ENCODE measurements at regions not wholly inside any gene's neighbourhood (a gene's known extent, or its start where the extent isn't known, plus 50 kb on each side); places are given as distances from the start of the nearest gene placed in this dataset. TPM values are rescaled to one million over a fixed set of nuclear protein-coding genes. Genes with fewer than 3 reads are reported as not detected.

GRCh38 chr20:41671143-41671542, 53.0 kb upstream of the CHD6 start:
- H3K36me3 ChIP-seq (ENCODE audit: insufficient read depth, low read length): no peaks in the 10 kb centered on the region
- no peak for TF ChIP-seq CTCF (IDR thresholded peaks at IDR 0.05; ENCODE audit: extremely low read depth, low read depth, low read length)
- H3K27ac ChIP-seq (ENCODE audit: low read depth, low read length): no peak overlapping the region
- H4K20me1 ChIP-seq (ENCODE audit: insufficient read depth, low read length): no peaks in the 10 kb centered on the region
- H3K9me3 ChIP-seq (ENCODE audit: low read depth, low read length): no peaks in the 10 kb centered on the region
- no peaks in the 10 kb centered on the region for H3K79me2 ChIP-seq (ENCODE audit: insufficient read depth, low read length)
- no peak for DNase-seq (ENCODE audit: insufficient read length, low spot score, missing footprints)
- no peak overlapping the region for H3K4me3 ChIP-seq (ENCODE audit: insufficient read depth, low read length)
- no peak overlapping the region for H2AFZ ChIP-seq (ENCODE audit: low read length)
- H3K27me3 ChIP-seq (ENCODE audit: insufficient read depth, low read length): peaks cover 3% of the 10 kb centered on the region
- H3K4me1 ChIP-seq (ENCODE audit: insufficient read depth, low read length): no peaks in the 10 kb centered on the region
- H3K4me2 ChIP-seq (ENCODE audit: insufficient read depth, low read length): no peak overlapping the region

DNA sequence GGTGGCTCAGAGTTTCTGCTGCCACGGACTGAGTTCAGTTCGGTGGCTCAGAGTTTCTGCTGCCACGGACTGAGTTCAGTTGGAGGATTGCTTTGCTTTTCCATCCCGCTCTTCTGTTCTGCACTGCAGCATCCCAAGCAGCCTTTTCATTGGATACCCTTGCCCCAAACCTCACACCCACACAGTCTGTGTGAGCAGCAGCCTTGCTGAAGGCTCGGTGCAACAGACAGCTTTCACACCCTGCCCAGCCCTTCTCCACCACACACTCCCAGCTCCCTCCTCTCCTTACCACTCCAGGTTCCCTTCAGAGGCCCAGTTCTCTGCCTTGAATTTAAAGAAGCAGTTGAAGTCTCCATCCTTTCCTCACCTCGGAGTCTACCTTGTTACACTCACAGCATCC, 52.5 kb upstream of the CHD6 start:
- no peak overlapping the region for H3K4me2 ChIP-seq (ENCODE audit: insufficient read depth, low read length)
- no peak for TF ChIP-seq CTCF (IDR thresholded peaks at IDR 0.05; ENCODE audit: extremely low read depth, low read depth, low read length)
- no peak for DNase-seq (ENCODE audit: insufficient read length, low spot score, missing footprints)

DNA sequence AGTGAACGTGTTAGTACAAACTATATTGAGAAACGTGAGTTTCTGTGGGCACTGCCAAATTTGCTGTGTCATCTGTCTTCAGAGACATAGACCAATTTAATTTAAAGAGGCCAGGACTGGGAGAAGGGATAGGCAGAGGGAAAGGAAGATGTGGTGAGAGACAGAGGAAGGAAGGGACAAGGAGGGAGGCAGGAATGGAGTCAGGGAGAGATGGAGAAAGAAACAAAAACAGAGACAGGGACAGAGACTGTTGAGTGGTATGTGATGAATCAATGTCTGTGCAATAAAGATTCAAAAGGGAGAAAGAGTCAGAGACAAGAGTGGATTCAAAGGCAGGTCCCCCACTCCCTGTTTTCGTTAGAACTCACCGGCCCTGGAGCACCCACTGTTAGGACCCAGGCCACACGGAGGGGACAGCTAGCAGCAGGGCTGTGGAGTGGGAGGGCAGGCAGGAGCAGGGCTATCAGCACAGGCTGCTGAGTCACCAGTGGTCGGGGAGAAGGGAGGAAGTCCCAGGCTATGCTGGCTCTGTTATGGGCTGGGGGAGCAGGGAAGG, 51.6 kb upstream of the CHD6 start:
- H3K4me3 ChIP-seq (ENCODE audit: insufficient read depth, low read length): no peak overlapping the region
- no peaks in the 10 kb centered on the region for H4K20me1 ChIP-seq (ENCODE audit: insufficient read depth, low read length)
- H3K27ac ChIP-seq (ENCODE audit: low read depth, low read length): no peak overlapping the region
- no peak overlapping the region for H3K4me2 ChIP-seq (ENCODE audit: insufficient read depth, low read length)
- peaks cover 3% of the 10 kb centered on the region for H3K27me3 ChIP-seq (ENCODE audit: insufficient read depth, low read length)
- no peaks in the 10 kb centered on the region for H3K36me3 ChIP-seq (ENCODE audit: insufficient read depth, low read length)
- no peaks in the 10 kb centered on the region for H3K4me1 ChIP-seq (ENCODE audit: insufficient read depth, low read length)
- no peaks in the 10 kb centered on the region for H3K9me3 ChIP-seq (ENCODE audit: low read depth, low read length)
- H2AFZ ChIP-seq (ENCODE audit: low read length): no peak overlapping the region
- DNase-seq (ENCODE audit: insufficient read length, low spot score, missing footprints): no peak
- H3K79me2 ChIP-seq (ENCODE audit: insufficient read depth, low read length): no peaks in the 10 kb centered on the region
- TF ChIP-seq CTCF (IDR thresholded peaks at IDR 0.05; ENCODE audit: extremely low read depth, low read depth, low read length): no peak

More for the DNA sequence above, 52.5 kb upstream of the CHD6 start:
- Histone ChIP-seq H4K20me1 (ENCODE audit: insufficient read depth, low read length) (no peaks in the 10 kb centered on the region), H3K27ac (ENCODE audit: low read depth, low read length) (no peak overlapping the region), H3K4me1 (ENCODE audit: insufficient read depth, low read length) (no peaks in the 10 kb centered on the region), H3K79me2 (ENCODE audit: insufficient read depth, low read length) (no peaks in the 10 kb centered on the region), H3K27me3 (ENCODE audit: insufficient read depth, low read length) (peaks cover 3% of the 10 kb centered on the region), H3K9me3 (ENCODE audit: low read depth, low read length) (no peaks in the 10 kb centered on the region), H2AFZ (ENCODE audit: low read length) (no peak overlapping the region), H3K36me3 (ENCODE audit: insufficient read depth, low read length) (no peaks in the 10 kb centered on the region), H3K4me3 (ENCODE audit: insufficient read depth, low read length) (no peak overlapping the region)

DNA sequence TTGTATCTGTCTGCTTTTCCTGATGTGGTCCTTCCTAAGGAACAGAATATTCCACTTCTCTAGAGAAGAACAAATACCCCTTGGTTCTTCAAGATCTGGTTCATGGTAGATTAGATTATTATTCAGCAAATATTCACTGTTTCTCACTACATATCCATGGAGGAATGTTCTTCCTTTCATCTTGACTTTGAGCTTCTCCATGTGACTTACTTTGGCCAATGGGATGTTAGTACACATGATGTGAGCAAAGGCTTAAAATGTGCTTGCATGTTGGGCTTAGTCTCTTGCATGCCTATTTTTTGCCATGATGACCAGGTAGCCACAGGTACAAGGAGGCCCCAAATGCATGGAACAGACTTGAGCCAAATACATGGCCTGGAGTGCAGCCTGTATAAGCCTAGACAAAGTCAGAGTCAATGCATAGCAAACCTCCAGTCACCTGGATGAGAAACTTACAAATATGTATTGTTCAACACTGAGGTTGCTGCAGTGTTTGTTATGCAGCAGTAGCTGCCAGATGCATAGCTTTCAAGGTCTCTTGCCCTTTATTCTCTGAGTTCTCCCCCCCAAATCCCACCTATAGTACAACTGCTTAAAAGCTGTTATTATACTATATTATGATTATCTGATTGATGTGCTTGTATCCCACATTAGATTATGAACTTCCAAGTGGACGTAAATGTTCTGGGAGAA, 50.0 kb upstream of the CHD6 start:
- Histone ChIP-seq H4K20me1 (ENCODE audit: insufficient read depth, low read length) (no peaks in the 10 kb centered on the region), H3K27ac (ENCODE audit: low read depth, low read length) (no peak overlapping the region), H2AFZ (ENCODE audit: low read length) (no peak overlapping the region), H3K9me3 (ENCODE audit: low read depth, low read length) (no peaks in the 10 kb centered on the region), H3K27me3 (ENCODE audit: insufficient read depth, low read length) (peaks cover 3% of the 10 kb centered on the region), H3K36me3 (ENCODE audit: insufficient read depth, low read length) (no peaks in the 10 kb centered on the region), H3K4me3 (ENCODE audit: insufficient read depth, low read length) (no peak overlapping the region), H3K79me2 (ENCODE audit: insufficient read depth, low read length) (no peaks in the 10 kb centered on the region), H3K4me1 (ENCODE audit: insufficient read depth, low read length) (no peaks in the 10 kb centered on the region), H3K4me2 (ENCODE audit: insufficient read depth, low read length) (no peak overlapping the region)
- no peak for TF ChIP-seq CTCF (IDR thresholded peaks at IDR 0.05; ENCODE audit: extremely low read depth, low read depth, low read length)
- DNase-seq (ENCODE audit: insufficient read length, low spot score, missing footprints): no peak

Small RNAs in the stretch of these regions (small RNA-seq; reads per million reads assigned to genes)
- not detected for gene RF00568
- gene RNU6-1018P: not detected
